OCI-LY3 (cell line): ENCODE measurements at regions not wholly inside any gene's neighbourhood (a gene's known extent, or its start where the extent isn't known, plus 50 kb on each side); places are given as distances from the start of the nearest gene placed in this dataset.

Source experiments
- H2AFZ ChIP-seq: fragments of 200-600, 300-600 bp; shearing (Covaris generic); 2 replicates; pipeline ENCODE4 v1.6.0; 2014; ENCODE audit warnings: antibody characterized with exemption, low read depth, low read length
- H3K27ac ChIP-seq: fragments of 200-600, 300-600 bp; sonication (generic); 2 replicates; pipeline ENCODE4 v1.5.1; 2014; ENCODE audit warnings: mild to moderate bottlenecking, low read length, moderate library complexity, mixed read lengths
- H3K27me3 ChIP-seq: fragments of 200-600, 300-600 bp; sonication (generic); 2 replicates; pipeline ENCODE4 v1.6.1; 2014; ENCODE audit warnings: low read depth, low read length, mixed read lengths
- H3K36me3 ChIP-seq: fragments of 200-600, 300-600 bp; sonication (generic); replicated peaks from 2 replicates; pipeline ENCODE3; 2014; ENCODE audit warnings: low read depth, low read length, mixed read lengths
- H3K4me1 ChIP-seq: fragments of 300-600, 200-600 bp; sonication (generic); 2 replicates; pipeline ENCODE4 v1.6.1; 2014; ENCODE audit warnings: low read length, mixed read lengths
- H3K4me2 ChIP-seq: fragments of 200-600, 300-600 bp; sonication (generic); 2 replicates; pipeline ENCODE4 v1.6.1; 2014; ENCODE audit warnings: low read length, mixed read lengths
- H3K4me3 ChIP-seq: fragments of 300-600, 200-600 bp; sonication (generic); 2 replicates; pipeline ENCODE4 v1.5.1; 2014; ENCODE audit warnings: antibody characterized with exemption, mild to moderate bottlenecking, low read length, moderate library complexity
- H3K79me2 ChIP-seq: fragments of 300-600, 200-600 bp; shearing (Covaris generic); 2 replicates; pipeline ENCODE4 v1.6.1; 2014; ENCODE audit warnings: mild to moderate bottlenecking, low read length, mixed read lengths
- H3K9ac ChIP-seq: fragments of 300-600, 200-600 bp; shearing (Covaris generic); 2 replicates; pipeline ENCODE4 v1.6.0; 2014; ENCODE audit warnings: mild to moderate bottlenecking, low read length, moderate library complexity
- H3K9me3 ChIP-seq: fragments of 200-600, 300-600 bp; shearing (Covaris generic); 2 replicates; pipeline ENCODE4 v1.6.1; 2014; ENCODE audit warnings: low read length, mixed read lengths; ENCODE audit not compliant: insufficient read depth
- H4K20me1 ChIP-seq: fragments of 200-600, 300-600 bp; sonication (generic); 2 replicates; pipeline ENCODE4 v1.6.1; 2016; ENCODE audit warnings: low read length, mixed read lengths; ENCODE audit not compliant: insufficient read depth
- CTCF ChIP-seq: fragments of 200-600, 300-600 bp; sonication (generic); IDR thresholded peaks from 2 replicates; pipeline ENCODE4 v1.5.1; 2014; ENCODE audit warnings: antibody characterized with exemption, low read length, low read depth
- EZH2phosphoT487 ChIP-seq: fragments of 200-600 bp; shearing (Covaris generic); IDR thresholded peaks from 2 replicates; pipeline ENCODE4 v1.6.1; 2018; ENCODE audit warnings: antibody characterized with exemption, mixed run types, low read depth

- Histone ChIP-seq H2AFZ (no peak overlapping the region), H3K27ac (no peak overlapping the region), H3K36me3 (no peaks in the 10 kb centered on the region), H4K20me1 (no peaks in the 10 kb centered on the region), H3K4me3 (no peak overlapping the region), H3K4me2 (no peak overlapping the region), H3K27me3 (no peaks in the 10 kb centered on the region), H3K4me1 (no peaks in the 10 kb centered on the region), H3K9ac (no peak overlapping the region), H3K79me2 (no peaks in the 10 kb centered on the region), H3K9me3 (no peaks in the 10 kb centered on the region)
- TF ChIP-seq CTCF = no peak
- TF ChIP-seq EZH2phosphoT487 = no peak
Observed at GRCh38 chr3:148460686-148461085, 237.0 kb upstream of the AGTR1 start.

GRCh38 chr3:148464246-148464645 is 233.5 kb upstream of the AGTR1 start:
- no peaks in the 10 kb centered on the region for H3K9me3 ChIP-seq
- H4K20me1 ChIP-seq = no peaks in the 10 kb centered on the region
- TF ChIP-seq CTCF (no peak), EZH2phosphoT487 (no peak)
- no peaks in the 10 kb centered on the region for H3K36me3 ChIP-seq
- H3K79me2 ChIP-seq = no peaks in the 10 kb centered on the region
- H2AFZ ChIP-seq = no peak overlapping the region
- no peak overlapping the region for H3K4me3 ChIP-seq
- no peak overlapping the region for H3K27ac ChIP-seq
- H3K4me1 ChIP-seq = no peaks in the 10 kb centered on the region
- no peaks in the 10 kb centered on the region for H3K27me3 ChIP-seq
- no peak overlapping the region for H3K9ac ChIP-seq
- H3K4me2 ChIP-seq = no peak overlapping the region

GRCh38 chr3:148466143-148466542 is 231.6 kb upstream of the AGTR1 start:
- no peak overlapping the region for H3K4me3 ChIP-seq
- H3K79me2 ChIP-seq = no peaks in the 10 kb centered on the region
- H4K20me1 ChIP-seq = no peaks in the 10 kb centered on the region
- no peaks in the 10 kb centered on the region for H3K27me3 ChIP-seq
- no peaks in the 10 kb centered on the region for H3K4me1 ChIP-seq
- H3K4me2 ChIP-seq = no peak overlapping the region
- H3K9ac ChIP-seq = no peak overlapping the region
- TF ChIP-seq CTCF (no peak), EZH2phosphoT487 (no peak)
- no peak overlapping the region for H3K27ac ChIP-seq
- no peaks in the 10 kb centered on the region for H3K9me3 ChIP-seq
- peak overlapping the region; percentile 55; the same call in 1 of the 2 replicates for H2AFZ ChIP-seq
- no peaks in the 10 kb centered on the region for H3K36me3 ChIP-seq

- H3K4me1 ChIP-seq = no peaks in the 10 kb centered on the region
- no peaks in the 10 kb centered on the region for H3K27me3 ChIP-seq
- H2AFZ ChIP-seq = no peak overlapping the region
- no peaks in the 10 kb centered on the region for H4K20me1 ChIP-seq
- H3K79me2 ChIP-seq = no peaks in the 10 kb centered on the region
- H3K9ac ChIP-seq = no peak overlapping the region
- TF ChIP-seq CTCF (no peak), EZH2phosphoT487 (no peak)
- H3K4me2 ChIP-seq = no peak overlapping the region
- no peaks in the 10 kb centered on the region for H3K9me3 ChIP-seq
- no peak overlapping the region for H3K4me3 ChIP-seq
- no peak overlapping the region for H3K27ac ChIP-seq
- H3K36me3 ChIP-seq = no peaks in the 10 kb centered on the region
Observed at GRCh38 chr3:148466980-148467740, 230.5 kb upstream of the AGTR1 start.
